NCI-H1092 treated with DMSO at 0.1 percent for 48 hours (cell line): ENCODE measurements at regions not wholly inside any gene's neighbourhood (a gene's known extent, or its start where the extent isn't known, plus 50 kb on each side); places are given as distances from the start of the nearest gene placed in this dataset.

Source experiments
- DNase-seq: peaks from one replicate; lab custom pipeline; 2025; lab: John Stamatoyannopoulos, UW

- DNase-seq: no peak
Observed at GRCh38 chr4:135210341-135210740, 1008.8 kb upstream of the PABPC4L start.

DNA sequence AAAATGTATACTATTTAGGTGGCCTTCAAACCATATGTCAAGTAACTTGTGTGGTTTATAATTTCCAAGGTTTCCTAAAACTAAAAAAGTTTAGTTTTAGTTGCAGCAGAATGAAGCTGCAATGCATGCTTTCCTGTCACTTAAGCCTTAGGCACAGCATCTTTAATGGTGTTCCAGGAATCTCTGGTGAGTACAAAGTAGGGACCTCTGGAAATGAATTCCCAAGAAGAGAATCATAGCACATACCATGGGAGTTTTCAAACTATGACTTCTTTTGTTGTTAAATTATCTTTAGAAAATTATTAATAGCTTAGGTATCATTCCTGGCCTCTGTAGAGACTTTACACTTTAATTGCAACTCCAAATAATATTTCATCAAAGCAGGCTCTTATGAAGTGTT, 1005.9 kb upstream of the PABPC4L start:
- no peak for DNase-seq

DNA sequence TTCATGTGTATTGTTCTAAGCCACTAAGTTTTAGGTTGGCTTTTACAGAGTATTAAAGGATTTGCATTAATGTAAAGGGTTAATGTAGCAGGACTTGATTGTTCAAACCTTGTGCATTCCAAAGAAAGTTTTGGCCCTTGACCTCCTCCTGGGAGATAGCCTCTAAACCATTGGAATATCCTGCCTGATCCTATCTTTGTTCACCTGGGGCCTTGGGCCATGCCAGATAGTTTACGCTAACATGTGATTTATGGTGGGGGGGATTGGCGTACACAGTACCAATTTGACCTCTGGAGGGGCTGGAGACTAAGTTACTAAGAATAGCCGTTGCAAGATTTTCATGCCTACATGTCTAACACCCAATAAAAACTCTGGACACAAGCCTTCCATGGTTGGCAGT, 1002.7 kb upstream of the PABPC4L start:
- no peak for DNase-seq

DNA sequence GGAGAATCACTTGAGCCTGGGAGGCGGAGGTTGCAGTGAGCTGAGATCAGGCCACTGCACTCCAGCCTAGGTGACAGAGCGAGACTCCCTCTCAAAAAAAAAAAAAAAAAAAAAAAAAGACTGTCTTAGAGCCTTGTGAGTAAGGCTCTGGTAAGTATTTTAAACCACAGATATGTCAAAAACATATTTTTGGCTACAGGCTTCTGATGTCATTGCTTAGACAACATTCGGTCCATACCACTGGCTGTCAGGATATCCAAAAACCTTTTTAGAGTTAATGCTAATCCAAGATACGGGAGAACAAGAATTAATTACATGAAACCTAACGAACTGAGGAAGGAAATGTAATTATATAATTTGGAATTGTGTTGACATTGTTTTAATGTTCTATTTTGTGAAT, 999.5 kb upstream of the PABPC4L start:
- DNase-seq: no peak

GRCh38 chr4:135197641-135198040, 996.1 kb upstream of the PABPC4L start:
- no peak for DNase-seq

DNA sequence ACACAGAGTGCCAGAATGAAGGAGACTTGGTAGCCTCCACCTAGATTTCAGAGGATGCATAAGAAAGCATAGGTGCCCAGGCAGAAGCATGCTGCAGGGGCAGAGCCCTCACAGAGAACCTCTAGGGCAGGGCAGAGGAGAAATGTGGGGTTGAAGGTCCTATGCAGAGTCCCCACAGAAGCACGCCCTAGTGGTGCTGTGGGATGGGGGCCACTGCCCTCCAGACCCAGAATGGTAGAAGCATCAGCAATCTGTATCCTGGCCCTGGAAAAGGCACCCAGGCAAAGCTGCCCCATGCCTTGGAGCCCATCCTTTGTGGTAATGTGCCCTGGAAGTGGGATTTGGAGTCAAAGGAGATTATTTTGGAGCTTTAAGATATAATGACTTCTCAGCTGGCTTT, 992.9 kb upstream of the PABPC4L start:
- DNase-seq: no peak

GRCh38 chr4:135192751-135193535, 991.4 kb upstream of the PABPC4L start:
- no peak for DNase-seq

- DNase-seq: no peak
Observed at GRCh38 chr4:135191596-135191995, 990.0 kb upstream of the PABPC4L start.

- DNase-seq: no peak
Observed at GRCh38 chr4:135186002-135186401, 984.4 kb upstream of the PABPC4L start.

- no peak for DNase-seq
Observed at GRCh38 chr4:135185256-135185655, 983.7 kb upstream of the PABPC4L start.

DNA sequence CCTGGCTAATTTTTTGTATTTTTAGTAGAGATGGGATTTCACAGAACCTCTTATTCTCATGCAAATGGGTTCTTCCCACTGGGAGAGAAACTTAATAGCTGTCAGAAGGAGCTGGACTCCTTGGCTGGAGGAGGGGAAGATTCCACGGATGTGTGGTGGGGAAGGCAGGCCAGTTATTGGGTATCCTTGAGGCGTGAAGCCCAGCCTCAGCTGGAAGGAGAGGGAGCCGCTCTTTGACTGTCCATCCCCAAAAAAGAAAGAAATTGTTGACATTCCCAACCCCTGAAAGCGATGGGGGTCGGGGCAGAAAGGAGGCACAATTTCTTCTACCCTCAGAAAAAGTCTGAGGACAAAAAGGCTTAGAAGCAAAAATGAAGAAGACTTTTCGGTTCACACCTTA, 983.1 kb upstream of the PABPC4L start:
- DNase-seq: no peak

DNA sequence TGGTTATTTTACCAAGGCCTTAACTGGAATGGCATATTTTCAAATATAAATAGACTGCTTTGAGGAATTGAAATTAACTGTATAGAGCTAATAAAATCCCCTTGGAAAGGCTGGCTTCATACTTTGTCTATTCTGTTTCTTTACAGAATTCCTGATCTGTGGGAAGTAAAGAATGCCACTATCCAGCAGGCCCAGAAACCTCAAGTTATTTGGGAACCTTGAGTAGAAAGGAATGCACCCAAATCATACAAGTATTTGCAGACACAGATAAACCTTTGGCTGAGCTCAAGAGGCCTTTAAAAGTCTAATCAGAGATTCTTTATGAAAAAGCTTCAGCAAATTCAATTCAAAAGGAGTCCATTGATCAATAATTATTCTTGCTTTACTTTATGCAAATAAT, 975.7 kb upstream of the PABPC4L start:
- no peak for DNase-seq

GRCh38 chr4:135166661-135167060, 965.1 kb upstream of the PABPC4L start:
- DNase-seq: no peak

GRCh38 chr4:135164601-135165000, 963.0 kb upstream of the PABPC4L start:
- no peak for DNase-seq

DNA sequence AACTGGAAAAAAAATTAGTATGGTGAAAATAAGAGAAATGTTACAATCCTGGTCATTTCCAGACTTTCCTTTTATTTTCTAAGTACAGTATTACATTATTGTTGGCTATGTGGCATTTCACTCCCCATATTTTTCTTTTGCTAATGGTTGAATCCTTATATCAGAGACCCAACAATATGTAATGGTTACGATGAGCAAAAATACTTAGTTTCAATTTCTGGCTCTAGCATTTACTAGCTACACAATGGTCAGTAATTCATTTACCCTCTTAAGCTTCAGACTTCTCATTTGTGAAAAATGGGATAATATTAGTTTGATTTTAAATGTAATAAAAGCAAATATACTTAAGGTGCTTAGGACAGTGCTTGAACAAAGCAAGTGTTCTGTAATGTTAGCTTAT, 942.9 kb upstream of the PABPC4L start:
- DNase-seq: no peak

DNA sequence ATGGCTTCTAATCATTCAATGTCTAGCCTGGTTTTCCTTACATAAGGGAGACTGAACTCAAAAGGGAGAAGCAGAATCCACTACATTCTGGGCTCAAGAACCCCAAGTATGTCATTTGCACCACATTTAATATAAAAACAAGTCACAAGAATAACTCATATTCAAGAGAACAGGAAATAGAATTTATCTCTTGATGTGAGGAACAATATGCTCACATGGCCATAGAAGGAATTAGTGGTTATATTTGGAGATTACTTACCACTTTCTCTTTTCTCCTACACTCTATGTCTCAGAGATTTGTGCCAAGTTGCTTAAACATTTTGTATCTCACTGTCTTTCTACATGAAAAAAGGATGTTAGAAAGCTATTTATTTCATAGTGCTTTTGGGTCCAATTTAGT, 922.6 kb upstream of the PABPC4L start:
- DNase-seq: no peak

GRCh38 chr4:135123632-135124031, 922.0 kb upstream of the PABPC4L start:
- no peak for DNase-seq

GRCh38 chr4:135122457-135122856, 920.9 kb upstream of the PABPC4L start:
- no peak for DNase-seq

DNA sequence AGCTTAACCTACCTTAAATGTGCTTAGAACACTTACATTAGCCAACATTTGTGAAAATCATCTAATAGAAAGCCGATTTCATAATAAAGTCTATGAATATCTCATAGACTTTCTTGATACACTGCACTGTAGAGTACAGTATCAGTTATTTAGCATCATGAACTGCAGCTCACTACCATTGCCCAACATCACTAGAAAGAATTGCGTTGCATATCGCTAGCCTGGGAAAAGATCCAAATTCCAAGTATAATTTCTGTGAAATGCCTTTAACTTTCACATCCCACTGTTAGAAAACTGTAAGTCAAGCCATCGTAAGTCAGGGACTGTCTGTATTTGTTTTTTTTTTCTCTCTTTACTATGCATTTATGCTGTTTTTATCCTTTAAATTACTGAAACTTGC, 918.6 kb upstream of the PABPC4L start:
- DNase-seq: no peak

DNA sequence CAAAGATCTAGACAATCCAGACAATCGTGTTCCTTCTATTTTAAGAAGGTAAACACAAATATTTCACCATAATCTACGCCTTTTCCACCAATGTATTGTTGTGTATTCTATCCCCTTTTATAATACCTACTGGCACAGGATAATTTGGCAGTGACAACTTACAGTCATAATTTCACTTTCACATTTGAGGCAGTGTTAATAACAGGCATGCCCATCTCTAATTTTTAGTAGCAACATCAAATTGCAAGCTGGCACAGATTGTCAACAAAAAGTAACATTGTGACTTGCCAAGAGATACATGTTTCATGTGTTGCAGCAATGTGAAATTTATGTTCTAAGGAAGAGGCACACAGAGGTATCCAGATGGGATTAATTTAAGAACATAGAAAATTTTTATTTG, 912.5 kb upstream of the PABPC4L start:
- DNase-seq: no peak

- no peak for DNase-seq
Observed at GRCh38 chr4:135098061-135098460, 896.5 kb upstream of the PABPC4L start.

DNA sequence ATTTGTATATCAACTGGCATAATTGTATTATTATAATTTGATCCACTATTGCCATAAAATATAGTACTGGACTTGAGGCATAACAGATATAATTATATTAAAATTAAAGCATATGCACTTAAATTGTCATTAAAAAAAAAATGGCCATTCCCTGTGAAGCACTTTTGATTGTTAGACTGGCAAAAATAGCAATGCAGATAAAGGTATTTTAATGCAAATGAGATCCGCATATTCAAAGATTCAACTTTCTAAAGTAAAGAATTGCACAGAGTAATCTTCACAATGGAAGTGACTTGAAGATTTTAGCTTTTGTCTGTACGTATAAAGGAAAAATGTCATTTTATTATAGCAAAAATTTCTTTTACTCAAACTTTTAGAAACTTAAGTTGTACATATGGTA, 871.8 kb upstream of the PABPC4L start:
- DNase-seq: no peak

DNA sequence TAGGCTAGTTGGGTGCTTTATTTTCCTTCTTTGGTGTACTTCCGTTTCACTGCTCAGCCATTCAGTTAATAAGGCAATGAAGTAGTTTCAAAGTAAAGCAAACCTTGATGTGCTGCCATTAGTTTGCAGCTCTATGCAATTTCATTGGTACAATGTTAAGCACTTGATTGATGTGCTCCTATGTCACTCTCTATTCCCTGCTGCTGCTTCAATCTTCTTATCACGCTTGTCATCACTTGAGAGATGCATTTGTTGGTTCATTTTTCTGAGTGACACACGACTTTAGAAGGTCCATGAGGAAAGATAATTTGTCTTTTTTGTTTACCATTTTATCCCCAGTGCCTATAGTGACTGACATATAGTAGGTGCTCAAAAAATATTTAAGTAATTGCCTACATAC, 871.0 kb upstream of the PABPC4L start:
- DNase-seq: no peak

GRCh38 chr4:135065366-135065765, 863.8 kb upstream of the PABPC4L start:
- DNase-seq: no peak
